HG03095 (cell line): ENCODE measurements at regions not wholly inside any gene's neighbourhood (a gene's known extent, or its start where the extent isn't known, plus 50 kb on each side); places are given as distances from the start of the nearest gene placed in this dataset.
"Not testable (repeated sequence)": the region's sequence is repeated elsewhere in the genome, so short reads cannot be mapped to it uniquely, and the experiment has no call there.

Source experiments
- ATAC-seq: cut with Tn5 transposase; IDR thresholded peaks from one replicate; pipeline ENCODE4 v1.9.1; 2021; ENCODE audit warnings: moderate library complexity; ENCODE audit not compliant: unreplicated experiment

GRCh38 chr5:124622851-124623250 lies 123.6 kb downstream of the ZNF608 start:
- ATAC-seq: no peak

GRCh38 chr5:124621279-124621678 lies 125.2 kb downstream of the ZNF608 start:
- no peak for ATAC-seq

- no peak for ATAC-seq
These were observed 125.7 kb downstream of the ZNF608 start for GRCh38 chr5:124620743-124621142.

GRCh38 chr5:124619121-124619520 lies 127.3 kb downstream of the ZNF608 start:
- no peak for ATAC-seq

GRCh38 chr5:124617787-124618186 lies 128.7 kb downstream of the ZNF608 start:
- ATAC-seq: no peak

- no peak for ATAC-seq
These were observed 131.5 kb downstream of the ZNF608 start for GRCh38 chr5:124614836-124615385.

- no peak for ATAC-seq
These were observed 132.3 kb downstream of the ZNF608 start for GRCh38 chr5:124614105-124614504.

GRCh38 chr5:124613273-124613953 lies 133.0 kb downstream of the ZNF608 start:
- no peak for ATAC-seq

GRCh38 chr5:124612023-124612422 lies 134.4 kb downstream of the ZNF608 start:
- no peak for ATAC-seq

- ATAC-seq: not testable (repeated sequence)
These were observed 135.2 kb downstream of the ZNF608 start for GRCh38 chr5:124611262-124611661.

GRCh38 chr5:124609685-124610084 lies 136.8 kb downstream of the ZNF608 start:
- ATAC-seq: not testable (repeated sequence)

- ATAC-seq: no peak
These were observed 139.9 kb downstream of the ZNF608 start for GRCh38 chr5:124606543-124606942.

GRCh38 chr5:124606093-124606492 lies 140.3 kb downstream of the ZNF608 start:
- no peak for ATAC-seq

- no peak for ATAC-seq
These were observed 140.9 kb downstream of the ZNF608 start for GRCh38 chr5:124605541-124605940.

GRCh38 chr5:124604419-124604818 lies 142.0 kb downstream of the ZNF608 start:
- ATAC-seq: no peak

GRCh38 chr5:124602925-124603650 lies 143.4 kb downstream of the ZNF608 start:
- ATAC-seq: no peak

GRCh38 chr5:124599028-124599973 lies 147.1 kb downstream of the ZNF608 start:
- ATAC-seq: no peak

- ATAC-seq: no peak
These were observed 149.6 kb downstream of the ZNF608 start for GRCh38 chr5:124596595-124597421.

GRCh38 chr5:124593952-124594351 lies 152.5 kb downstream of the ZNF608 start:
- ATAC-seq: no peak

GRCh38 chr5:124592891-124593290 lies 153.5 kb downstream of the ZNF608 start:
- no peak for ATAC-seq
